ENCODE measurements at regions not wholly inside any gene's neighbourhood (a gene's known extent, or its start where the extent isn't known, plus 50 kb on each side); places are given as distances from the start of the nearest gene placed in this dataset.

GRCh38 chr14:78010688-78011087 lies 159.5 kb upstream of the NRXN3 start:
- no peak for TF ChIP-seq POLR2A (IDR thresholded peaks at IDR 0.05)
- TF ChIP-seq CTCF (IDR thresholded peaks at IDR 0.05) = no peak
- TF ChIP-seq POLR2AphosphoS5 (IDR thresholded peaks at IDR 0.05) = no peak
